SU-DHL-6 (cell line): ENCODE measurements at regions not wholly inside any gene's neighbourhood (a gene's known extent, or its start where the extent isn't known, plus 50 kb on each side); places are given as distances from the start of the nearest gene placed in this dataset.

Source experiments
- H2AFZ ChIP-seq: fragments of 200-600 bp; sonication (generic); 2 replicates; pipeline ENCODE4 v1.6.1; 2014; ENCODE audit warnings: low read depth, mild to moderate bottlenecking, moderate library complexity, mixed read lengths, antibody characterized with exemption, low read length; ENCODE audit not compliant: severe bottlenecking
- H3F3A ChIP-seq: fragments of 200-600 bp; shearing (Covaris generic); 2 replicates; pipeline ENCODE4 v1.6.0; 2016; ENCODE audit warnings: antibody characterized with exemption, mild to moderate bottlenecking; ENCODE audit not compliant: insufficient read depth
- H3K27ac ChIP-seq: fragments of 200-600 bp; sonication (generic); 2 replicates; pipeline ENCODE4 v1.5.1; 2016; ENCODE audit warnings: low read depth, mild to moderate bottlenecking, low read length, moderate library complexity, mixed read lengths
- H3K27me3 ChIP-seq: fragments of 200-600 bp; sonication (generic), shearing (Covaris generic); 2 replicates; pipeline ENCODE4 v1.6.0; 2014; ENCODE audit warnings: mild to moderate bottlenecking, low read length
- H3K36me3 ChIP-seq: fragments of 200-600 bp; sonication (generic); 2 replicates; pipeline ENCODE4 v1.6.1; 2014; ENCODE audit warnings: mild to moderate bottlenecking, low read length, mixed read lengths
- H3K4me2 ChIP-seq: fragments of 300-600, 200-600 bp; shearing (Covaris generic), sonication (generic); 2 replicates; pipeline ENCODE4 v1.6.0; 2014; ENCODE audit warnings: low read length, low read depth, mild to moderate bottlenecking; ENCODE audit not compliant: poor library complexity, severe bottlenecking
- H3K4me3 ChIP-seq: fragments of 200-600 bp; sonication (generic); 2 replicates; pipeline ENCODE4 v1.5.1; 2014; ENCODE audit warnings: antibody characterized with exemption, low read length, mild to moderate bottlenecking, mixed read lengths; ENCODE audit not compliant: insufficient read depth, poor library complexity, severe bottlenecking
- H3K79me2 ChIP-seq: fragments of 200-600 bp; sonication (generic); 2 replicates; pipeline ENCODE4 v1.6.1; 2014; ENCODE audit warnings: mild to moderate bottlenecking, low read length, moderate library complexity; ENCODE audit not compliant: insufficient read depth
- H3K9ac ChIP-seq: fragments of 200-600 bp; sonication (generic); 2 replicates; pipeline ENCODE4 v1.7.0; 2014; ENCODE audit warnings: mild to moderate bottlenecking, low read length
- H3K9me2 ChIP-seq: fragments of 200-600 bp; sonication (generic); replicated peaks from 2 replicates; pipeline ENCODE4 v1.6.1; 2014; ENCODE audit warnings: low read length; ENCODE audit not compliant: insufficient read depth
- H3K9me3 ChIP-seq: fragments of 200-600 bp; sonication (generic); 2 replicates; pipeline ENCODE4 v1.6.1; 2014; ENCODE audit warnings: low read length, mixed read lengths; ENCODE audit not compliant: insufficient read depth
- H4K20me1 ChIP-seq: fragments of 200-600 bp; sonication (generic); 2 replicates; pipeline ENCODE4 v1.6.1; 2014; ENCODE audit warnings: low read depth, mild to moderate bottlenecking, antibody characterized with exemption, low read length, moderate library complexity, mixed read lengths
- EZH2phosphoT487 ChIP-seq: fragments of 200-600 bp; sonication (generic), shearing (Covaris generic); conservative IDR thresholded peaks from 2 replicates; pipeline ENCODE4 v1.6.1; 2018; ENCODE audit warnings: mild to moderate bottlenecking, antibody characterized with exemption, low read length, moderate library complexity, mixed read lengths
- TF ChIP-seq, protein P1 (sequence below): fragments of 200-600 bp; sonication (generic); IDR thresholded peaks from one replicate; pipeline ENCODE4 v1.5.1; 2017; ENCODE audit warnings: antibody characterized with exemption, mild to moderate bottlenecking, low read length, moderate library complexity; ENCODE audit not compliant: insufficient read depth, poor library complexity, severe bottlenecking

DNA sequence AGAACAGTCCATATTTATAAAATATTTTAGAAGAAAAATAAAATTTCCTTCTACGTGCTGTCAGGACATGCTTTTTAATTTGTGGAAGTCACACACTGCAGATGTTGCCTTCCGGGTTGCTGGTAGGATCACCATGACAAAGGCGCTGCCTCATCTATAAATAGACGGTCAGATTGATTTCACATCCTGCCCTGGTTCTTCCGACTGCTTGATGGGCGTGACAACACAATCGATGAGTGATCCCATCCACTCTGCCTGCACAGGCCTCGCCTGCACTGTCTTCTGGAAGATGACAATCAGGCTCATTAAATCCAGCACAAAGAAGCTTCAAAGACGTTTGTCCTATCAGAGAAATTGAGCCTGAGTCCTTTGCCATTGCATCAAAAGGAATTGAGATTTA, 318.9 kb upstream of the TRIB2 start:
- Histone ChIP-seq H3K9me3 (peaks cover 5% of the 10 kb centered on the region; the same call in 1 of the 2 replicates), H3K27me3 (no peaks in the 10 kb centered on the region), H3K36me3 (no peaks in the 10 kb centered on the region), H3K27ac (no peak overlapping the region), H3K9me2 (no peaks in the 10 kb centered on the region), H3F3A (no peaks in the 10 kb centered on the region), H3K4me3 (no peak overlapping the region), H3K9ac (no peak overlapping the region), H4K20me1 (no peaks in the 10 kb centered on the region), H3K79me2 (no peaks in the 10 kb centered on the region), H3K4me2 (no peak overlapping the region), H2AFZ (no peak overlapping the region)
- no peak for TF ChIP-seq EZH2phosphoT487

DNA sequence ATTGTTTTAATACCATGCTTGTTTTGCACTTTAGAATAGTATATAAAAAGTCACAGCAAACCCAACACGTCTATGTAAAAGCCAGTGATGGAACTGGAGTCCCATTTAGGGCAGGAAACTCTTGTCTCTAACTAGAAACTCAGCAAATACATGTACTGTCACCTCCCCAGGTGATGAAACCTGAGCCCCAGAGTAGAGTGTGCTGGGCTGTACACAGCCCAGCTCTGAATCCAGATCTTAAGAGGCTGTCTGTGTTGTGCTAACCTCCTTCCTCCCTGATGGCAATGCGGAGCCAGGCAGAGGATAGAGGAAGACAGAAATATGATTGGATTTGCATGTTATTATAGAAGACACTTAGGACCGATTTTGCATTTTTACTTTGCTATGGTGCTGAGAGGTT, 317.5 kb upstream of the TRIB2 start:
- Histone ChIP-seq H3K4me3 (no peak overlapping the region), H3K4me2 (no peak overlapping the region), H2AFZ (no peak overlapping the region), H3K9me3 (peaks cover 6% of the 10 kb centered on the region; the same call in 1 of the 2 replicates), H3K36me3 (no peaks in the 10 kb centered on the region), H3K27me3 (no peaks in the 10 kb centered on the region), H3K9ac (no peak overlapping the region), H3K79me2 (no peaks in the 10 kb centered on the region), H3K27ac (no peak overlapping the region), H3F3A (no peaks in the 10 kb centered on the region), H3K9me2 (no peaks in the 10 kb centered on the region), H4K20me1 (no peaks in the 10 kb centered on the region)
- TF ChIP-seq, protein P1, sequence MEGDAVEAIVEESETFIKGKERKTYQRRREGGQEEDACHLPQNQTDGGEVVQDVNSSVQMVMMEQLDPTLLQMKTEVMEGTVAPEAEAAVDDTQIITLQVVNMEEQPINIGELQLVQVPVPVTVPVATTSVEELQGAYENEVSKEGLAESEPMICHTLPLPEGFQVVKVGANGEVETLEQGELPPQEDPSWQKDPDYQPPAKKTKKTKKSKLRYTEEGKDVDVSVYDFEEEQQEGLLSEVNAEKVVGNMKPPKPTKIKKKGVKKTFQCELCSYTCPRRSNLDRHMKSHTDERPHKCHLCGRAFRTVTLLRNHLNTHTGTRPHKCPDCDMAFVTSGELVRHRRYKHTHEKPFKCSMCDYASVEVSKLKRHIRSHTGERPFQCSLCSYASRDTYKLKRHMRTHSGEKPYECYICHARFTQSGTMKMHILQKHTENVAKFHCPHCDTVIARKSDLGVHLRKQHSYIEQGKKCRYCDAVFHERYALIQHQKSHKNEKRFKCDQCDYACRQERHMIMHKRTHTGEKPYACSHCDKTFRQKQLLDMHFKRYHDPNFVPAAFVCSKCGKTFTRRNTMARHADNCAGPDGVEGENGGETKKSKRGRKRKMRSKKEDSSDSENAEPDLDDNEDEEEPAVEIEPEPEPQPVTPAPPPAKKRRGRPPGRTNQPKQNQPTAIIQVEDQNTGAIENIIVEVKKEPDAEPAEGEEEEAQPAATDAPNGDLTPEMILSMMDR, result no peak
- TF ChIP-seq EZH2phosphoT487, result no peak

DNA sequence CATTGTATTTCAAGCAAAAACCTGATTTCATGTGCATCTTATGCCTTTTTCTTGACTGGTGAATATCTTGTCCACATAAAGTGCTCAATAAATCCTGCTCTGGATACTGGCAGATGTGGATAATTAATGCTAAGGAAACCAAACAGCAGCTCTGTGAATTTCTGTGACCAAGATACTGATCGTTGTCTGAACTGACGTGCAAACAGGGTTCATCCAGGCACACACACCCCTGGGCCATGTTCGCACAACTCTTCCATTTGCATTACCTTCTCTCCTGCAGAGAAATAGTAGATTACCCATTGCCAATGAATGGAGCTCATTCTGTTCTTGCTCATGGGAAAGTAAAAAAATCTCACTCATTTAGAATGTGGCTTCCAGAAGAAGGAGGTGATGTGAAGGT, 316.2 kb upstream of the TRIB2 start:
- Histone ChIP-seq H3K9me2 (no peaks in the 10 kb centered on the region), H2AFZ (no peak overlapping the region), H3F3A (no peaks in the 10 kb centered on the region), H4K20me1 (no peaks in the 10 kb centered on the region), H3K9ac (no peak overlapping the region), H3K9me3 (peaks cover 6% of the 10 kb centered on the region; the same call in 1 of the 2 replicates), H3K79me2 (no peaks in the 10 kb centered on the region), H3K4me3 (no peak overlapping the region), H3K27me3 (no peaks in the 10 kb centered on the region), H3K36me3 (no peaks in the 10 kb centered on the region), H3K27ac (no peak overlapping the region), H3K4me2 (no peak overlapping the region)
- TF ChIP-seq, protein P1, result no peak
- TF ChIP-seq EZH2phosphoT487, result no peak

DNA sequence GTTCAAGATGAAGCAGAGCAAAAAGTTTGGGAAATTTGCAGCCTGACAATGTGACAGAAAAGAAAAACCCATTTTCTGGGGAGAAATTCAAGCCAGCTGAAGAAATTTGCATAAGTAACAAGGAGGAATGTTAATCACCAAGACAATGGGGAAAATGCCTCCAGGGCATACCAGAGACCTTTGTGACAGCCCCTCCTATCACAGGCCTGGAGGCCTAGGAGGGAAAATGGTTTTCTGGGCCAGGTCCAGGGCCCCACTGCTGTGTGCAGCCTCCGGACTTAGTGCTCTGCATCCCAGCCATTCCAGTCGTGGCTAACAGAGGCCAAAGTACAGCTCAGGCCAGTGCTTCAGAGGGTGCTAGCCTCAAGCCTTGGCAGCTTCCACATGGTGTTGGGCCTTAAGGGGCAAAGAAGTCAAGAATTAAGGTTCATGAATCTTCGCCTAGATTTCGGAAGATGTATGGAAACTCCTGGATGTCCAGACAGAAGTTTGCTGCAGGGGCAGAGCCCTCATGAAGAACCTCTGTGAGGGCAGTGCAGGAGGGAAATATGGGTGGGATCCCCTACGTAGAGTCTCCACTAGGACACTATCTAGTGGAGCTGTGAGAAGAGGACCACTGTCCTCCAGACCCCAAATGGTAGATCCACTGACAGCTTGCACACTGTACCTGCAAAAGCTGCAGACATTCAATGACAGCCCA, 314.1 kb upstream of the TRIB2 start:
- Histone ChIP-seq H3K9me2 (no peaks in the 10 kb centered on the region), H3F3A (no peaks in the 10 kb centered on the region), H3K9me3 (peaks cover 6% of the 10 kb centered on the region; the same call in 1 of the 2 replicates), H3K4me2 (no peak overlapping the region), H3K79me2 (no peaks in the 10 kb centered on the region), H3K36me3 (no peaks in the 10 kb centered on the region), H3K9ac (no peak overlapping the region), H3K4me3 (no peak overlapping the region), H3K27me3 (no peaks in the 10 kb centered on the region), H2AFZ (no peak overlapping the region), H3K27ac (no peak overlapping the region), H4K20me1 (no peaks in the 10 kb centered on the region)
- TF ChIP-seq, protein P1, result no peak
- TF ChIP-seq EZH2phosphoT487, result no peak
